HepG2 (cell line): ENCODE measurements at regions not wholly inside any gene's neighbourhood (a gene's known extent, or its start where the extent isn't known, plus 50 kb on each side); places are given as distances from the start of the nearest gene placed in this dataset.
A peak's percentile ranks its signal among the peaks of the same experiment; 100 is the strongest.

Experiments used
- CBX2 ChIP-seq, 2 experiments: fragments of 200-600 bp in 1 of 2; sonication (generic); formaldehyde crosslinking in 1 of 2; IDR thresholded peaks; 2 replicates each; pipeline versions ENCODE4 v1.7.0 to v1.8.1; 2018 to 2022; ENCODE audit warnings: low read depth in 2 of 2, low read length in 1 of 2, mild to moderate bottlenecking in 1 of 2, missing genetic modification reagents in 1 of 2
- CCAR2 ChIP-seq: fragments of 200-400 bp; formaldehyde crosslinking; optimal IDR thresholded peaks from 2 replicates; pipeline ENCODE3; 2018; ENCODE audit warnings: low read depth, mild to moderate bottlenecking, low read length, moderate library complexity
- DNMT1 ChIP-seq: sonication (generic); formaldehyde crosslinking; IDR thresholded peaks from 2 replicates; pipeline ENCODE4 v1.5.1; 2020; ENCODE audit warnings: mild to moderate bottlenecking, missing genetic modification reagents
- IRF2 ChIP-seq: IDR thresholded peaks from 2 replicates; pipeline ENCODE4 v1.6.1; 2018; ENCODE audit warnings: missing genetic modification reagents, missing compliant biosample characterization
- JDP2 ChIP-seq: sonication (generic); formaldehyde crosslinking; IDR thresholded peaks from 2 replicates; pipeline ENCODE4 v1.8.1; 2022; ENCODE audit warnings: missing genetic modification reagents, borderline replicate concordance
- KIAA2018 ChIP-seq: sonication (generic); formaldehyde crosslinking; IDR thresholded peaks from 2 replicates; pipeline ENCODE4 v1.5.0; 2020; ENCODE audit warnings: mild to moderate bottlenecking, missing genetic modification reagents, borderline replicate concordance
- NCOR1 ChIP-seq: fragments of 200-600 bp; sonication (generic); IDR thresholded peaks from 2 replicates; pipeline ENCODE4 v1.7.0; 2017; ENCODE audit warnings: antibody characterized with exemption, low read length, borderline replicate concordance
- PBX3 ChIP-seq: sonication (generic); formaldehyde crosslinking; IDR thresholded peaks from 2 replicates; pipeline ENCODE4 v1.8.1; 2023; ENCODE audit warnings: missing genetic modification reagents, inconsistent platforms, borderline replicate concordance
- PCBP2 ChIP-seq: fragments of 200-400 bp; formaldehyde crosslinking; optimal IDR thresholded peaks from 2 replicates; pipeline ENCODE3; 2018; ENCODE audit warnings: low read length, low read depth; ENCODE audit not compliant: poor library complexity, severe bottlenecking
- RFX5 ChIP-seq: IDR thresholded peaks from 2 replicates; pipeline ENCODE4 v1.6.1; 2011; ENCODE audit warnings: low read depth, low read length, improper control_type of control experiment
- SAFB2 ChIP-seq: sonication (generic); formaldehyde crosslinking; IDR thresholded peaks from 2 replicates; pipeline ENCODE4 v1.5.1; 2020; ENCODE audit warnings: missing genetic modification reagents, low read depth, mild to moderate bottlenecking, borderline replicate concordance
- SALL2 ChIP-seq: sonication (generic); formaldehyde crosslinking; IDR thresholded peaks from 2 replicates; pipeline ENCODE4 v1.8.1; 2023; ENCODE audit warnings: mild to moderate bottlenecking, missing genetic modification reagents, inconsistent platforms
- SP5 ChIP-seq: IDR thresholded peaks from 2 replicates; pipeline ENCODE4 v1.6.1; 2016; ENCODE audit warnings: low read depth, borderline replicate concordance
- TCF12 ChIP-seq, 2 experiments: fragments of 450-650 bp in 1 of 2; sonication (generic) in 1 of 2; formaldehyde crosslinking in 1 of 2; IDR thresholded peaks; 2 replicates each; pipeline versions ENCODE4 v1.6.1 to v1.8.0; 2017 to 2022; ENCODE audit warnings: antibody characterized with exemption in 1 of 2, mild to moderate bottlenecking in 1 of 2, missing genetic modification reagents in 1 of 2, moderate library complexity in 1 of 2
- ZBTB42 ChIP-seq: sonication (generic); formaldehyde crosslinking; IDR thresholded peaks from 2 replicates; pipeline ENCODE4 v1.5.0; 2020; ENCODE audit warnings: mild to moderate bottlenecking, missing genetic modification reagents
- ZBTB7A ChIP-seq: sonication (generic); formaldehyde crosslinking; IDR thresholded peaks from 2 replicates; pipeline ENCODE4 v1.8.0; 2022; ENCODE audit warnings: mild to moderate bottlenecking, missing genetic modification reagents
- ZFP82 ChIP-seq: sonication (generic); formaldehyde crosslinking; IDR thresholded peaks from 2 replicates; pipeline ENCODE4 v1.5.1; 2020; ENCODE audit warnings: mild to moderate bottlenecking, missing genetic modification reagents, borderline replicate concordance
- ZNF468 ChIP-seq: sonication (generic); formaldehyde crosslinking; IDR thresholded peaks from 2 replicates; pipeline ENCODE4 v1.8.0; 2022; ENCODE audit warnings: mild to moderate bottlenecking, moderate library complexity, missing genetic modification reagents
- ZNF678 ChIP-seq: sonication (generic); formaldehyde crosslinking; IDR thresholded peaks from 2 replicates; pipeline ENCODE4 v1.4.0; 2020; ENCODE audit warnings: mild to moderate bottlenecking, missing genetic modification reagents
- ZSCAN20 ChIP-seq: sonication (generic); formaldehyde crosslinking; IDR thresholded peaks from 2 replicates; pipeline ENCODE4 v1.4.0; 2020; ENCODE audit warnings: missing genetic modification reagents, mild to moderate bottlenecking, borderline replicate concordance

GRCh38 chr12:58765653-58766512 lies 154.4 kb downstream of the LRIG3 start (continued):
- no peak for TF ChIP-seq KIAA2018 (CRISPR knock-in tag)
- no peak for TF ChIP-seq ZFP82 (CRISPR knock-in tag)
- TF ChIP-seq DNMT1 (CRISPR knock-in tag), result no peak
- no peak for TF ChIP-seq RFX5
- no peak for TF ChIP-seq ZBTB7A (CRISPR knock-in tag)
- no peak for TF ChIP-seq CCAR2
- no peak for TF ChIP-seq SP5 (CRISPR knock-in tag)
- no peak for TF ChIP-seq ZSCAN20
- no peak for TF ChIP-seq JDP2 (CRISPR knock-in tag)
- no peak for TF ChIP-seq ZNF678 (CRISPR knock-in tag)
- peak; percentile 88 for TF ChIP-seq NCOR1
- TF ChIP-seq SAFB2 (CRISPR knock-in tag), result no peak
- TF ChIP-seq PCBP2, result no peak
- TF ChIP-seq ZNF468 (CRISPR knock-in tag), result no peak
- no peak for TF ChIP-seq PBX3 (CRISPR knock-in tag)
- TF ChIP-seq ZBTB42 (CRISPR knock-in tag), result no peak
- no peak for TF ChIP-seq TCF12 (IDR thresholded peaks at IDR 0.05)
- TF ChIP-seq TCF12 (CRISPR knock-in tag; IDR thresholded peaks at IDR 0.05), result no peak
- no peak for TF ChIP-seq SALL2
- TF ChIP-seq IRF2, result peak; percentile 67; the same call in 1 of the 2 replicates
- no peak for TF ChIP-seq CBX2 (IDR thresholded peaks at IDR 0.05; ENCODE audit: low read depth, low read length)
- no peak for TF ChIP-seq CBX2 (CRISPR knock-in tag; IDR thresholded peaks at IDR 0.05; ENCODE audit: low read depth)
